Fibroblast of mammary gland (primary cell): ENCODE measurements at regions not wholly inside any gene's neighbourhood (a gene's known extent, or its start where the extent isn't known, plus 50 kb on each side); places are given as distances from the start of the nearest gene placed in this dataset.

Experiments
- DNase-seq: peaks from one replicate; pipeline ENCODE4 v3.0.0-alpha.2; 2010; ENCODE audit warnings: low read depth
- H3K4me3 ChIP-seq: 2 replicates; pipeline ENCODE4 v1.5.1; 2011; ENCODE audit warnings: low read depth, mild to moderate bottlenecking, low read length, moderate library complexity; ENCODE audit not compliant: control insufficient read depth
- CTCF ChIP-seq: conservative IDR thresholded peaks from 2 replicates; pipeline ENCODE4 v1.5.1; 2011; ENCODE audit warnings: low read depth, low read length, inconsistent platforms; ENCODE audit not compliant: control insufficient read depth, insufficient read depth

DNA sequence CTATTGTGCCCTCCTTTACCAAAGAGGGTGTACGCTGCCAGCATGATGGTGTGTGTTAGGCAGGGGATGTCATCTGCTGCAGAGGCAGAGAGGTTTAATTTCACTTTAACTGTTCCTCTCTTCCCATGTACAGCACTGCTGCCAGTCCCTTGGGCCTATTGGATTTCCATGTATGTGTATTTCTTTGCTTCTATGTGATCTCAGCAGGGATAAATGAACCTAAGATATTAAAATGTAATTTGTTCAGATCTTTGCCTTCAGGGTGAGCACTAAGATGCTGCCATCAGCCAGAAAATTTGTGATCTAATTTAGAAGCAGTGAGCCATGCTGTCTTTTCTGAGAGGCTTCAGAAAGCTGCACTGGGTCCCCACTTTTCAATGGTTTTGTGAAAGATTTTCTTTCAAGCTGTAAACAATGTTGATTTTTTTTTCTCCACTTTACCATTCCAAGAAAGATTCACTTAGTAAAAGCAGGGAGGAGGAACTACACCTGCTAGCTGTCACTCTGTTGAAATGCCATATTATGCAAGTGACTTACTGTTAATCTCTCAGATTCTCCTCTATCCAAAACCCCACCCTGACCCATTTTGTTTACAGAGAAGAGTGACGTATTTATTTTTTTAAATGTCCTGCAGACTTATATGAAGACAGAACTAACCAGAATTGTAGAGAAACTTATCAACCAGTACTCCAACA lies 261.9 kb downstream of the TBL1XR1 start:
- no peak for TF ChIP-seq CTCF
- H3K4me3 ChIP-seq = no peak overlapping the region
- no peak for DNase-seq

DNA sequence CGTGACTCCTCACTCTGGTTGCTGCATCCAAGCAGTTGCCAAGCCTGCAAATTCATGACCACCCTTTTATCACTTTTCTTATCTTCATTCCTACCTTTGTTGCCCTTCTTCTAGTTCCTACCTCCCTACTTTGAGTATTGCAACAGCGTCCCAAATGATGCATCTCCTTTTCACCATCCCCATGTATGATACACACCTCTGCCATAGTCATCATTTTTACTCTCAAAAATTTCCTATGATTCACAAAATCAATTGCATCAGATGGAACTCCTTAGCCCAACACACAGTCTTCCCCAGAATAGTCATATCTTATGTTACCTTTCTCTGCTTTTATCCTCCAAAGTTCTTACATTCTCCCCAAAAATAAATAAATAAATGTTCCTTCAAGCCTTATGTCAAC lies 262.6 kb downstream of the TBL1XR1 start:
- DNase-seq = no peak

GRCh38 chr3:176933704-176934103 lies 263.6 kb downstream of the TBL1XR1 start:
- no peak for TF ChIP-seq CTCF
- no peak for DNase-seq

More for the DNA sequence above, 262.6 kb downstream of the TBL1XR1 start:
- TF ChIP-seq CTCF = no peak
- H3K4me3 ChIP-seq = no peak overlapping the region

DNA sequence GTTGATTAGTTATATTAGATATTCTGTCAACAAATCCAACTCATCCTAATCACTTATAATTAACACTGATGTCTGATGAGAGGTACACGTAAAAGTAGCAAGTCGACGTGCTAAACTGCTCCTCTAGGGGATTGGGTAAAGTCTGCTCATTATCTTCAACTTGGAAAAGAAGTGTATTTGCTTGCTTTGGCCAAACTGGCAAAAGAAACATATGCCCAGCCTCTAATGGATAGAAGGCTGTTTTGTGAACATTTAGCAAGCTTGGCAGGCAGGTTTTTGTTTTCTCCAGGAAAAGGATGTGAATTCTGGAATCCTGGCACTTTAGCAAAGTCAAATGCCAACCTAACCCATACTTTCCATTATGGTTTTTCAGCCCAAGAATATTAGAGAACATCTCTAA lies 264.8 kb downstream of the TBL1XR1 start:
- TF ChIP-seq CTCF = no peak
- no peak for DNase-seq
- H3K4me3 ChIP-seq = no peak overlapping the region

More at GRCh38 chr3:176933704-176934103, 263.6 kb downstream of the TBL1XR1 start:
- H3K4me3 ChIP-seq = no peak overlapping the region

- no peak for TF ChIP-seq CTCF
- DNase-seq = no peak
- no peak overlapping the region for H3K4me3 ChIP-seq
Observed at GRCh38 chr3:176931991-176932390, 265.3 kb downstream of the TBL1XR1 start.

DNA sequence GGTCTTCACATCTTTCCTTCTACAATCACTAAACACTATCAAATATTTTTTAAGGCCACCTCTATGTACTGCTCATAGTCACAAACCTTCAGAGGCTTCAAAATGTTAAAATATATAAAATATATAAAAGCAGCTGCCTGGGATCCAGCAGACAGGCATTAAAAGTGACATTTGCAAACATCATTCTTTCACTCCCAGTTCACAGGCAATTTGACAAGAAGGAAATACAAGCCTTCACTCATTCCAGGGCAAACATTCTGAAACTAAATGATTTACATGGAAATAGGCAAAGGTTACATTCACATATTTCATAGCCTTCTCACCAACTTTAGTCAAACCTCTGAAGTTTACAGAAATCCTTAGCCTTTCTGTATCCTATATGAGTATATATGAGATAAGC lies 266.3 kb downstream of the TBL1XR1 start:
- no peak for DNase-seq
- no peak overlapping the region for H3K4me3 ChIP-seq
- TF ChIP-seq CTCF = no peak

DNA sequence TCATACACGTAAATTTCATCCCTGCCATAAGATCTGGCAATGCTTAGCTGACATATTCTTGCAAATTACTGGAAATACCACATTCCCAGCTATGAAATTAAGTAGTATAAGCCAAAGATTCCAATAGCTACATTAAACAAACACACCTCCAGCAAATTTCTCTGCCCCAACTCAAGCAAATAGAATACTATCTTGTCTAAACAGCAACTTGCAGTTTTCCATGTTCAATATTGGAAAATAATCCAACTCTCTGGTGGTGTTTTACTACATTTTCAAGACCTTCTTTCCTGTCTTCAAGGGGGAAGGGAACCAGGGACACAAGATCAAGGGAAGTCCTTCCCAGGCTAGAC lies 268.7 kb downstream of the TBL1XR1 start:
- no peak for TF ChIP-seq CTCF
- no peak for DNase-seq

More for the DNA sequence above, 268.7 kb downstream of the TBL1XR1 start:
- no peak overlapping the region for H3K4me3 ChIP-seq
